Glutamatergic neuron (in vitro differentiated cells): ENCODE measurements at regions not wholly inside any gene's neighbourhood (a gene's known extent, or its start where the extent isn't known, plus 50 kb on each side); places are given as distances from the start of the nearest gene placed in this dataset.

Experiments
- DNase-seq: peaks from one replicate; pipeline ENCODE4 v3.0.0; 2022
- H3K27ac Mint-ChIP-seq: one replicate; pipeline ENCODE4 v1.8.0; 2020; ENCODE audit warnings: mild to moderate bottlenecking, mixed read lengths, inconsistent platforms; ENCODE audit not compliant: unreplicated experiment
- H3K27me3 Mint-ChIP-seq: one replicate; pipeline ENCODE4 v1.8.0; 2020; ENCODE audit warnings: mild to moderate bottlenecking, moderate library complexity, mixed read lengths, inconsistent platforms; ENCODE audit not compliant: unreplicated experiment
- H3K36me3 Mint-ChIP-seq: one replicate; pipeline ENCODE4 v1.8.0; 2020; ENCODE audit warnings: mild to moderate bottlenecking, mixed read lengths, inconsistent platforms; ENCODE audit not compliant: unreplicated experiment
- H3K4me1 Mint-ChIP-seq: one replicate; pipeline ENCODE4 v1.8.0; 2020; ENCODE audit warnings: mild to moderate bottlenecking, low read depth, mixed read lengths, inconsistent platforms; ENCODE audit not compliant: unreplicated experiment
- H3K4me3 Mint-ChIP-seq: one replicate; pipeline ENCODE4 v1.8.0; 2020; ENCODE audit warnings: mild to moderate bottlenecking, mixed read lengths, inconsistent platforms; ENCODE audit not compliant: unreplicated experiment
- H3K9me3 Mint-ChIP-seq: one replicate; pipeline ENCODE4 v1.8.0; 2020; ENCODE audit warnings: mild to moderate bottlenecking, moderate library complexity, mixed read lengths, inconsistent platforms; ENCODE audit not compliant: unreplicated experiment
- TF ChIP-seq, protein P1 (sequence below): fragments of 200-600 bp; sonication (generic); IDR thresholded peaks from one replicate; pipeline ENCODE4 v1.5.0; 2021; ENCODE audit not compliant: partially characterized antibody, unreplicated experiment

DNA sequence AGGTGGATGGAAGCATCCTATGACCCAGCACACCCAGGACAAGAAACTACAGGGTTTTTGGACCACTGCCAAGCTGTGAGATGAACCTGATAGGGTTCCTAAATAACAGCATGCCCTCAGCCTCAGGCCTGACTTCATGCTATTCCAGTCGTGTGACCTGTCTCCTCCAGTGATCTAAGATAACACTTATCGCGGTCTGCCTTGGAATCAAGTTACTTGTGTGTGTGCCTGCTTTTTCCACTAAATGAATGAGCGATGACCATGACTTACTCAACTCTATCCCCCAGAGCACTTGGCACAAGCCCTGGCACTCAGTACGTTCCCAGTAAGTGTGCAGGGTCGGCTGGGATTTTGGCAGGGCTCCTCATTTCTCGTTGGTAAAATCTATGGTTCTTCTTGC, 172.7 kb upstream of the TP63 start:
- Mint-ChIP-seq H3K4me1 (no peaks in the 10 kb centered on the region), H3K27me3 (no peaks in the 10 kb centered on the region), H3K36me3 (no peaks in the 10 kb centered on the region), H3K27ac (no peak overlapping the region), H3K4me3 (no peak overlapping the region), H3K9me3 (no peaks in the 10 kb centered on the region)
- no peak for DNase-seq
- TF ChIP-seq, protein P1, sequence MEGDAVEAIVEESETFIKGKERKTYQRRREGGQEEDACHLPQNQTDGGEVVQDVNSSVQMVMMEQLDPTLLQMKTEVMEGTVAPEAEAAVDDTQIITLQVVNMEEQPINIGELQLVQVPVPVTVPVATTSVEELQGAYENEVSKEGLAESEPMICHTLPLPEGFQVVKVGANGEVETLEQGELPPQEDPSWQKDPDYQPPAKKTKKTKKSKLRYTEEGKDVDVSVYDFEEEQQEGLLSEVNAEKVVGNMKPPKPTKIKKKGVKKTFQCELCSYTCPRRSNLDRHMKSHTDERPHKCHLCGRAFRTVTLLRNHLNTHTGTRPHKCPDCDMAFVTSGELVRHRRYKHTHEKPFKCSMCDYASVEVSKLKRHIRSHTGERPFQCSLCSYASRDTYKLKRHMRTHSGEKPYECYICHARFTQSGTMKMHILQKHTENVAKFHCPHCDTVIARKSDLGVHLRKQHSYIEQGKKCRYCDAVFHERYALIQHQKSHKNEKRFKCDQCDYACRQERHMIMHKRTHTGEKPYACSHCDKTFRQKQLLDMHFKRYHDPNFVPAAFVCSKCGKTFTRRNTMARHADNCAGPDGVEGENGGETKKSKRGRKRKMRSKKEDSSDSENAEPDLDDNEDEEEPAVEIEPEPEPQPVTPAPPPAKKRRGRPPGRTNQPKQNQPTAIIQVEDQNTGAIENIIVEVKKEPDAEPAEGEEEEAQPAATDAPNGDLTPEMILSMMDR, result no peak

- no peaks in the 10 kb centered on the region for H3K9me3 Mint-ChIP-seq
- no peak for DNase-seq
- no peaks in the 10 kb centered on the region for H3K27me3 Mint-ChIP-seq
- no peak overlapping the region for H3K4me3 Mint-ChIP-seq
- TF ChIP-seq, protein P1, result no peak
- H3K4me1 Mint-ChIP-seq, result peaks cover 2% of the 10 kb centered on the region
- no peak overlapping the region for H3K27ac Mint-ChIP-seq
- no peaks in the 10 kb centered on the region for H3K36me3 Mint-ChIP-seq
Measured at GRCh38 chr3:189459231-189459630, 172.0 kb upstream of the TP63 start.

DNA sequence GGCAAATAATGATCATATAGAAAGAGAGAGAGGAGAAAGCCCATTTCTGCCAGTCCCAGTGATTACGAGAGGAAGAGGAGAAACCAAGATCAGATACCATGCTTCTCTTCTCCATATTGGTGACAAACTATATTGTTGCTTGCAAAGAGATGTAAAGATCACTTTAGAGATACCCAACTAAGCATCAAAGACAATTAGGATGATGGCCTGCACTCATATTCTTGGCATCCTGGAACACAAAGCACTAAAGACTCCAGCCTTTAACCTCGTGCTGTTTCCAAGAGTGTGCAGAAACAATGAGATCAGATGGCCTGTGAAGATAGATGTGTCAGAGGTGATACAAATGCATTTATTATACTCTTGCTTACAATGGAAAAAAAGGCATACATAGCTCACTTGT, 170.7 kb upstream of the TP63 start:
- Mint-ChIP-seq H3K27ac (no peak overlapping the region), H3K36me3 (no peaks in the 10 kb centered on the region), H3K4me1 (peaks cover 2% of the 10 kb centered on the region), H3K4me3 (no peak overlapping the region), H3K27me3 (no peaks in the 10 kb centered on the region), H3K9me3 (no peaks in the 10 kb centered on the region)
- DNase-seq, result no peak
- TF ChIP-seq, protein P1, result no peak

DNA sequence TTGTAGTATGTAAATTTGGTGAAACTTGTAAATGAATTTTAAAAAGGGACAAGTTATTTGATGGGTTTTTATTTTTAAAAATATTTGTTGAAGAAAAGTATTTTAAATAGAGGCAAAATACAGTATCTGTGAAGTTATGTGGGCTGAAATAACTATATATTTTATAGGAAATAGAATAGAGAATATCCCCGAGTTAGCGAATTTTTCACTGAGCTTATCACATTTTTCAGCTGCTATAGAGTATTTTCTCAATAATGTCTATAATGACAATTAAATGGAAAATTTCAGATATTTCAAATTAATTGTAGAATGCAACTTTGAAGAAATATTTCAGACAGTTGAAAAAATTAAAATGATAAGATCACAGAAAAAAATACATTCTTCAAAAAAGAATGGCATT, 166.4 kb upstream of the TP63 start:
- Mint-ChIP-seq H3K27me3 (no peaks in the 10 kb centered on the region), H3K27ac (no peak overlapping the region)

GRCh38 chr3:189466004-189466403, 165.2 kb upstream of the TP63 start:
- TF ChIP-seq, protein P1, result no peak
- Mint-ChIP-seq H3K4me1 (peaks cover 12% of the 10 kb centered on the region), H3K4me3 (no peak overlapping the region), H3K36me3 (no peaks in the 10 kb centered on the region), H3K27ac (no peak overlapping the region), H3K27me3 (no peaks in the 10 kb centered on the region), H3K9me3 (no peaks in the 10 kb centered on the region)
- no peak for DNase-seq

More for the DNA sequence above, 166.4 kb upstream of the TP63 start:
- DNase-seq, result no peak
- Mint-ChIP-seq H3K4me3 (no peak overlapping the region), H3K9me3 (no peaks in the 10 kb centered on the region), H3K4me1 (peaks cover 12% of the 10 kb centered on the region), H3K36me3 (no peaks in the 10 kb centered on the region)
- TF ChIP-seq, protein P1, result no peak
